ENCODE measurements at regions not wholly inside any gene's neighbourhood (a gene's known extent, or its start where the extent isn't known, plus 50 kb on each side); places are given as distances from the start of the nearest gene placed in this dataset.

- Mint-ChIP-seq H3K9me3 (no peaks in the 10 kb centered on the region), H3K27ac (no peak overlapping the region), H3K36me3 (ENCODE audit: low read depth) (no peaks in the 10 kb centered on the region), H3K4me1 (ENCODE audit: low read depth) (no peaks in the 10 kb centered on the region), H3K27me3 (peaks cover 9% of the 10 kb centered on the region), H3K4me3 (no peak overlapping the region)
- TF ChIP-seq CTCF (IDR thresholded peaks at IDR 0.05): no peak
- ATAC-seq (no peak), DNase-seq (no peak)
- ChIA-PET CTCF (interaction anchor here (0.7 kb wide), 1 partner anchor 13 kb away, joined by 3 read pairs; no protein-coding TSS in a partner anchor), POLR2A (no interaction called here)
- intact Hi-C loops (cut with micrococcal nuclease): no loop called here
Observed at GRCh38 chr10:84654671-84655070, 326.3 kb downstream of the CCSER2 start.

GRCh38 chr10:84659027-84659426 lies 330.6 kb downstream of the CCSER2 start:
- H3K27ac Mint-ChIP-seq: no peak overlapping the region
- POLR2A ChIA-PET: no interaction called here
- H3K4me3 Mint-ChIP-seq: no peak overlapping the region
- H3K36me3 Mint-ChIP-seq (ENCODE audit: low read depth): no peaks in the 10 kb centered on the region
- CTCF ChIA-PET: no interaction called here
- H3K27me3 Mint-ChIP-seq: peaks cover 7% of the 10 kb centered on the region
- no peak for DNase-seq
- intact Hi-C loops (cut with micrococcal nuclease): no loop called here
- ATAC-seq: no peak
- H3K9me3 Mint-ChIP-seq: no peaks in the 10 kb centered on the region
- TF ChIP-seq CTCF (IDR thresholded peaks at IDR 0.05): no peak
- no peaks in the 10 kb centered on the region for H3K4me1 Mint-ChIP-seq (ENCODE audit: low read depth)

- intact Hi-C loops (cut with micrococcal nuclease): no loop called here
- no peak for TF ChIP-seq CTCF (IDR thresholded peaks at IDR 0.05)
- ATAC-seq: no peak
- no peak for DNase-seq
- Mint-ChIP-seq H3K36me3 (ENCODE audit: low read depth) (no peaks in the 10 kb centered on the region), H3K27ac (no peak overlapping the region), H3K9me3 (no peaks in the 10 kb centered on the region), H3K4me1 (ENCODE audit: low read depth) (no peaks in the 10 kb centered on the region), H3K27me3 (peaks cover 7% of the 10 kb centered on the region), H3K4me3 (no peak overlapping the region)
- ChIA-PET CTCF (no interaction called here), POLR2A (no interaction called here)
Observed at GRCh38 chr10:84659497-84660439, 331.4 kb downstream of the CCSER2 start.

GRCh38 chr10:84660450-84661159 lies 332.2 kb downstream of the CCSER2 start:
- ATAC-seq (no peak), DNase-seq (no peak)
- no peaks in the 10 kb centered on the region for H3K9me3 Mint-ChIP-seq
- no peak for TF ChIP-seq CTCF (IDR thresholded peaks at IDR 0.05)
- intact Hi-C loops (cut with micrococcal nuclease): no loop called here
- CTCF ChIA-PET: no interaction called here
- H3K27me3 Mint-ChIP-seq: peaks cover 8% of the 10 kb centered on the region
- no peaks in the 10 kb centered on the region for H3K36me3 Mint-ChIP-seq (ENCODE audit: low read depth)
- no peaks in the 10 kb centered on the region for H3K4me1 Mint-ChIP-seq (ENCODE audit: low read depth)
- H3K27ac Mint-ChIP-seq: no peak overlapping the region
- POLR2A ChIA-PET: no interaction called here
- H3K4me3 Mint-ChIP-seq: no peak overlapping the region

- H3K27ac Mint-ChIP-seq: no peak overlapping the region
- peaks cover 1% of the 10 kb centered on the region for H3K27me3 Mint-ChIP-seq
- POLR2A ChIA-PET: no interaction called here
- intact Hi-C loops (cut with micrococcal nuclease): no loop called here
- ATAC-seq: no peak
- TF ChIP-seq CTCF (IDR thresholded peaks at IDR 0.05): no peak
- no peak overlapping the region for H3K4me3 Mint-ChIP-seq
- no peaks in the 10 kb centered on the region for H3K4me1 Mint-ChIP-seq (ENCODE audit: low read depth)
- no peaks in the 10 kb centered on the region for H3K36me3 Mint-ChIP-seq (ENCODE audit: low read depth)
- no peak for DNase-seq
- CTCF ChIA-PET: no interaction called here
- no peaks in the 10 kb centered on the region for H3K9me3 Mint-ChIP-seq
Observed at GRCh38 chr10:84665211-84665610, 336.8 kb downstream of the CCSER2 start.

Measured in activated CD8-positive, alpha-beta T cell treated with anti-CD3 and anti-CD28 coated beads for 36 hours (primary cell).